GM21576 (cell line): ENCODE measurements at regions not wholly inside any gene's neighbourhood (a gene's known extent, or its start where the extent isn't known, plus 50 kb on each side); places are given as distances from the start of the nearest gene placed in this dataset.
"Not testable (repeated sequence)": the region's sequence is repeated elsewhere in the genome, so short reads cannot be mapped to it uniquely, and the experiment has no call there.

ENCODE experiments used
- ATAC-seq: cut with Tn5 transposase; IDR thresholded peaks from one replicate; pipeline ENCODE4 v1.9.1; 2021; ENCODE audit warnings: mild to moderate bottlenecking, moderate library complexity; ENCODE audit not compliant: unreplicated experiment

- peak; percentile 49 for ATAC-seq
These were observed 347.4 kb upstream of the FGF13 start for GRCh38 chrX:139058831-139059495.

GRCh38 chrX:139052461-139052860, 340.9 kb upstream of the FGF13 start:
- no peak for ATAC-seq

- ATAC-seq: no peak
These were observed 337.9 kb upstream of the FGF13 start for GRCh38 chrX:139049465-139049864.

- no peak for ATAC-seq
These were observed 333.2 kb upstream of the FGF13 start for GRCh38 chrX:139044680-139045079.

- ATAC-seq: no peak
These were observed 327.5 kb upstream of the FGF13 start for GRCh38 chrX:139039041-139039440.

DNA sequence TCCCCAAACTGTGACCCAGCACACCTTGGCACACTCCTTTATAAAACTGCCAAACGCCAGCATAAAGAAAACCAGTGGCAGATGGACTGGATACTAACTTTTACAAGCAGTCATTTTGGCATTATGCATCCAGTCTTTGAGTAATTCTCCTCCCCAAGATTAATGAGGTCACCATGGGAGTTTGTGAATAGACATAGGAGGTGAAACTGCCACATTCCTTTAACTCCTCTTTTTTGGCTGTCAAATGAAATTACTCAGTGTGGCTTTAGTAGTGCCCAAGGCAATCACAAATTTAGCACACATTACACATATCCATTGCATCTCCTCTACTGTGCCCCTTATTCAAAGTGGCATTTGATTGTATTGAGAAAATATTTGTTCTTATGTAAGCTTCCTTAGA, 315.3 kb upstream of the FGF13 start:
- ATAC-seq: no peak

GRCh38 chrX:139026406-139026805, 314.9 kb upstream of the FGF13 start:
- no peak for ATAC-seq

GRCh38 chrX:139025816-139026215, 314.3 kb upstream of the FGF13 start:
- ATAC-seq: no peak

- ATAC-seq: no peak
These were observed 312.0 kb upstream of the FGF13 start for GRCh38 chrX:139023531-139023930.

DNA sequence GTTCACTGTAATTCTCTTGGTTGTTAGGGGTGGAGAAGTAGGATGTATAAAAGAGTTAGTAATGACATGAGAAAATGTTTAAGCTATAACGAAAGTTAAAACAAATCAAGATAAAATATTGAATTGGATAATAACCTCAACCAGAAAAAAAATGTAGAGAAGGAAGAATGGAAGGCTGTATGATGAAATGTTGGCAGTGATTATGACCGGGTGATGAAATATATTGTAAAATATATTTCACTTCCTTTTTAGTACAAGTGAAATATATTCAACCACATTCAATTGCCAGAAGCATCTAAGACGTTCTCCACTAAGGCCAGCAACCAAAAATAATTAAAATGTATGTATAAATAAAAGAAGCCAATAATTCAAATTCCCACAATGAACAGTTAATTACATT, 309.3 kb upstream of the FGF13 start:
- no peak for ATAC-seq

- ATAC-seq: no peak
These were observed 306.9 kb upstream of the FGF13 start for GRCh38 chrX:139018436-139018835.

DNA sequence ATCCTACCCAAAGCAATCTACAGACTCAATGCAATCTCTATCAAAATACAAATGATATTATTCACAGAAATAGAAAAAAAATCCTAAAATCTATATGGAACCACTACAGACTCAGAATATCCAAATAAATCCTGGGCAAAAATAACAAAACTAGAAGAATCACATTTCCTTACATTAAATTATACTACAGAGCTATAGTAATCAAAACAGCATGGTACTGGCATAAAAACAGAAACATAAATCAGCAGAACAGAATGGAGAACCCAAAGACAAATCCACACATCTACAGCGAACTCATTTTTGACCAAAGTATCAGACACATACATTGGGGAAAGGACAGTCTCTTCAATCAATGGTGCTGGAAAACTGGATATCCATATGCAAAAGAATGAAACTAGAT, 304.1 kb upstream of the FGF13 start:
- ATAC-seq: no peak

DNA sequence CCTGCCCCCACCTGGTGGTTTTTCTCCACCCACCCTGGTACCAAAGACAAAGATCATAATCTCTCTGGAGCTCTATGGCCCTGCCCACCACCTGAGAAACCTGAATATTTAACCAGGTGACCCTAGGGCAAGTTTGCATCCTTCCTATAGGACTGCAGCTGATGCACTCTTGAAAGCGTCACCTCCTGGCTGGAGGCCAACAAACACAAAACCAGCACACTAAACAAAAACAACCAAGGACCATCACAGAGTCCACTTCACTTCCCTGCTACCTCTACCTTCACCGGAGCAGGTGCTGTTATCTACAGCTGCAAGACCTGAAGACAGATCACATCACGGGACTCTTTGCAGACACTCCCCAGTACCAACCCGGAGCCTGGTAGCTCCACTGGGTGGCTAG, 296.7 kb upstream of the FGF13 start:
- no peak for ATAC-seq

DNA sequence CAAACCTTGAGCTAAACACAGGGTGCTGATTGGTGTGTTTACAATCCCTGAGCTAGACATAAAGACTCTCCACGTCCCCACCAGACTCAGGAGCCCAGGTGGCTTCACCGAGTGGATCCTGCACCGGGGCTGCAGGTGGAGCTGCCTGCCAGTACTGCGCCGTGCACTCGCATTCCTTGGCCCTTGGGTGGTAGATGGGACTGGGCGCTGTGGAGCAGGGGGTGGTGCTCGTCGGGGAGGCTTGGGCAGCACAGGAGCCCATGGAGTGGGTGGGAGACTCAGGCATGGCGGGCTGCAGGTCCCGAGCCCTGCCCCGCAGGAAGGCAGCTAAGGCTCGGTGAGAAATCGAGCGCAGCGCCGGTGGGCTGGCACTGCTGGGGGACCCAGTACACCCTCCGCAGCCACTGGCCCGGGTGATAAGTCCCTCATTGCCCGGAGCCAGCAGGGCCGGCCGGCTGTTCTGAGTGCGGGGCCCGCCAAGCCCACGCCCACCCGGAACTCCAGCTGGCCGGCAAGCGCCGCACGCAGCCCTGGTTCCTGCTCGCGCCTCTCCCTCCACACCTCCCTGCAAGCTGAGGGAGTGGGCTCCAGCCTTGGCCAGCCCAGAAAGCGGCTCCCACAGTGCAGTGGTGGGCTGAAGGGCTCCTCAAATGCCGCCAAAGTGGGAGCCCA, 292.5 kb upstream of the FGF13 start:
- ATAC-seq: not testable (repeated sequence)

DNA sequence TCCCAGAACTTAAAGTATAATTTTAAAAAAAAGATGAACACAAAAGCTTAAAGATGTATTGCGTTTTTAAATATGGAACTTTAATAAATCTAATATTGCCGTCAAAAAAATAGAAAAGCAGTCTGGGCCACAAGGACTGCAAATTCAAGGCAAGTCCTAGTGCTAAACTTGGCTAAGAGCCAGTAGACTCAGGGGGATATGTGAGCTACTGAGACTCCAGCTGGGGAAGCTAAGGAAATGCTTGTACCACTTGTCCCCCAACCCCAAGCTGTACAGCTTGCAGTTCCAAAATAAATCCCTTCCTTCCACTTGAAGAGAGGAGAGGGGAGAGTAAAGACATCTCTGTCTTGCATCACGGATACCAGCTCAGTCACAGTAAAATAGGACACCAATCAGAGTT, 290.8 kb upstream of the FGF13 start:
- ATAC-seq: no peak

GRCh38 chrX:138996268-138996667, 284.8 kb upstream of the FGF13 start:
- ATAC-seq: no peak

DNA sequence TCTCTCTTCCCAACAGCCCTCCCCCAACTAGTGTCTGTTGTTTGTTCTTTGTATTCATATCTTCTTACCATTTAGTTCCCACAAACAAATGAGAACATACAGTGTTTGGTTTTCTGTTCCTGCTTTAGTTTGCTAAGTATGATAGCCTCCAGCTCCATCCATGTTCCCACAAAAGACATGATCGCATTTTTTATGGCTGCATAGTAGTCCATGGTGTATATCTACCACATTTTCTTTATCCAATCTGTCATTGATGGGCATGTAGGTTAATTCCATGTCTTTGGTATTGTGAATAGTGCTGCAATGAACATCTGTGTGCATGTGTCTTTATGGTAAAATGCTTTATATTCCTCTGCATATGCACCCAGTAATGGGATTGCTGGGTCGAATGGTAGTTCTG, 283.9 kb upstream of the FGF13 start:
- no peak for ATAC-seq

GRCh38 chrX:138990425-138990824, 278.9 kb upstream of the FGF13 start:
- ATAC-seq: not testable (repeated sequence)

- ATAC-seq: no peak
These were observed 275.3 kb upstream of the FGF13 start for GRCh38 chrX:138986866-138987265.

- ATAC-seq: no peak
These were observed 274.7 kb upstream of the FGF13 start for GRCh38 chrX:138986235-138986634.

DNA sequence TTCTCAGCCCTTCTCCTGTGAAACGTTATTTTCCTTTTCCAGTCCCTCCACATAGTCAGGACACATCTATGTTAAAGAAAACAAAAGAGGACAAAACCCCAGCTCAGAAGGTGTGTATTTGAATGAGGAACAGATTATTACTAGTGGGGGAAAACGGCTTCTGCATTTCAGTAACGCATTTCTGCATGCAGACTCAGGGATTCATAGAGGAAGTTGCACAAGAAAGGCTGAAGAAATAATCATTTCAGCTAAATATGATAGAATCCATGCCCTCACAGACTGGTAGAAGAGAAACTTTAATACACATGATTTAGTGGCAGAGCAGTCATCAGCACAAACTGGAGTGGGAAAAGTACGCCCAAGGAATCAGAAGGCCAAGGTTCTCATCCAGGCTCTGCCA, 270.8 kb upstream of the FGF13 start:
- ATAC-seq: no peak

DNA sequence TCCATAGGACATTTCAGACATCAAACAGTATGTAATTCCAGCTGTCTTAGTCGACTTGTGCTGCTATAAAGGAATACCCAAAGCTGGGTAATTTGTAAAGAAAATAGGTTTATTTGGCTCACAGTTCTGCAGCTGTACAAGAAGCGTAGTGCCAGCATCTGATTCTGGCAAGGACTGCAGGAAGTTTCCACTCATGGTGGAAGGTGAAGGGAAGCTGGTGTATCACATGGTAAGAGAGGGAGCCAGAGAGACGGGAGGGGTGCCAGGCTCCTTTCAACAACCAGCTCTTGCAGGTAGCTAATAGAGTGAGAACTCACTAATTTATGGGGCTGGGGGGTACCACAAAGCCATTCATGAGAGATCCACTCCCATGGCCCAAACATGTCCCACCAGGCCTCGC, 253.0 kb upstream of the FGF13 start:
- ATAC-seq: no peak

- ATAC-seq: not testable (repeated sequence)
These were observed 250.9 kb upstream of the FGF13 start for GRCh38 chrX:138962419-138962818.
